ENCODE measurements at regions not wholly inside any gene's neighbourhood (a gene's known extent, or its start where the extent isn't known, plus 50 kb on each side); places are given as distances from the start of the nearest gene placed in this dataset.

- no peak for DNase-seq (ENCODE audit: low read depth in 2 of 2)
- TF ChIP-seq CTCF (IDR thresholded peaks at IDR 0.05; ENCODE audit: low read depth, low read length) = no peak
These were observed 50.0 kb upstream of the ALDH1B1 start for GRCh38 chr9:38342532-38342931.

GRCh38 chr9:38342096-38342495 is 50.4 kb upstream of the ALDH1B1 start:
- no peak overlapping the region for H3K4me3 ChIP-seq (replicated peaks in 1 of 2; ENCODE audit: low read depth in 2 of 2, low read length in 2 of 2)
- TF ChIP-seq CTCF (IDR thresholded peaks at IDR 0.05; ENCODE audit: low read depth, low read length) = no peak
- no peak for DNase-seq (ENCODE audit: low read depth in 2 of 2)

More at GRCh38 chr9:38342532-38342931, 50.0 kb upstream of the ALDH1B1 start:
- no peak overlapping the region for H3K4me3 ChIP-seq (replicated peaks in 1 of 2; ENCODE audit: low read depth in 2 of 2, low read length in 2 of 2)

- no peak overlapping the region for H3K4me3 ChIP-seq (replicated peaks in 1 of 2; ENCODE audit: low read depth in 2 of 2, low read length in 2 of 2)
- DNase-seq (ENCODE audit: low read depth in 2 of 2) = peak; percentile 46 to 55
- no peak for TF ChIP-seq CTCF (IDR thresholded peaks at IDR 0.05; ENCODE audit: low read depth, low read length)
These were observed 53.0 kb upstream of the ALDH1B1 start for GRCh38 chr9:38339496-38339895.

- no peak overlapping the region for H3K4me3 ChIP-seq (replicated peaks in 1 of 2; ENCODE audit: low read depth in 2 of 2, low read length in 2 of 2)
- DNase-seq (ENCODE audit: low read depth in 2 of 2) = peak; percentile 53 to 56
- no peak for TF ChIP-seq CTCF (IDR thresholded peaks at IDR 0.05; ENCODE audit: low read depth, low read length)
These were observed 53.4 kb upstream of the ALDH1B1 start for GRCh38 chr9:38339087-38339486.

- no peak overlapping the region for H3K4me3 ChIP-seq (replicated peaks in 1 of 2; ENCODE audit: low read depth in 2 of 2, low read length in 2 of 2)
- TF ChIP-seq CTCF (IDR thresholded peaks at IDR 0.05; ENCODE audit: low read depth, low read length) = no peak
These were observed 54.0 kb upstream of the ALDH1B1 start for GRCh38 chr9:38338342-38339018.

GRCh38 chr9:38337706-38338264 is 54.7 kb upstream of the ALDH1B1 start:
- DNase-seq (ENCODE audit: low read depth in 2 of 2) = no peak
- no peak for TF ChIP-seq CTCF (IDR thresholded peaks at IDR 0.05; ENCODE audit: low read depth, low read length)
- no peak overlapping the region for H3K4me3 ChIP-seq (replicated peaks in 1 of 2; ENCODE audit: low read depth in 2 of 2, low read length in 2 of 2)

More at GRCh38 chr9:38338342-38339018, 54.0 kb upstream of the ALDH1B1 start:
- no peak for DNase-seq (ENCODE audit: low read depth in 2 of 2)

Data from cardiac fibroblast (primary cell).